Mesenchymal stem cell (in vitro differentiated cells and primary cell): ENCODE measurements at regions not wholly inside any gene's neighbourhood (a gene's known extent, or its start where the extent isn't known, plus 50 kb on each side); places are given as distances from the start of the nearest gene placed in this dataset.

Experiments
- DNase-seq: peaks from one replicate; pipeline ENCODE4 v3.0.0-alpha.2; 2013
- H2AFZ ChIP-seq: one replicate; pipeline ENCODE4 v1.6.1; 2013; ENCODE audit warnings: low read depth, mild to moderate bottlenecking, control low read depth, inconsistent platforms, low read length, moderate library complexity
- H2AK5ac ChIP-seq: 2 replicates; pipeline ENCODE4 v1.6.1; 2013; ENCODE audit warnings: low read length, moderate library complexity, mild to moderate bottlenecking, inconsistent platforms; ENCODE audit not compliant: severe bottlenecking
- H2BK120ac ChIP-seq: one replicate; pipeline ENCODE4 v1.6.1; 2013; ENCODE audit warnings: low read depth, mild to moderate bottlenecking, inconsistent platforms, low read length, moderate library complexity
- H2BK12ac ChIP-seq, 2 experiments: one replicate each; pipeline ENCODE4 v1.6.1; 2013; ENCODE audit warnings: inconsistent platforms in 2 of 2, low read length in 2 of 2, mild to moderate bottlenecking in 2 of 2, moderate library complexity in 2 of 2, control low read depth in 1 of 2
- H2BK15ac ChIP-seq: one replicate; pipeline ENCODE4 v1.6.1; 2013; ENCODE audit warnings: mild to moderate bottlenecking, low read depth, inconsistent platforms; ENCODE audit not compliant: poor library complexity, severe bottlenecking
- H2BK5ac ChIP-seq: 2 replicates; pipeline ENCODE4 v1.6.1; 2013; ENCODE audit warnings: low read depth, mild to moderate bottlenecking, low read length, control low read depth, inconsistent platforms; ENCODE audit not compliant: poor library complexity, severe bottlenecking
- H3K14ac ChIP-seq, 2 experiments: one replicate each; pipeline ENCODE4 v1.6.1; 2013; ENCODE audit warnings: inconsistent platforms in 2 of 2, low read length in 2 of 2, control low read depth in 1 of 2, mild to moderate bottlenecking in 1 of 2, moderate library complexity in 1 of 2
- H3K18ac ChIP-seq, 2 experiments: one replicate each; pipeline ENCODE4 v1.6.1; 2013; ENCODE audit warnings: inconsistent platforms in 2 of 2, low read length in 2 of 2, control low read depth in 1 of 2, low read depth in 1 of 2, mild to moderate bottlenecking in 1 of 2
- H3K23ac ChIP-seq, 2 experiments: one replicate each; pipeline ENCODE4 v1.6.1; 2013; ENCODE audit warnings: inconsistent platforms in 2 of 2, low read length in 2 of 2, mild to moderate bottlenecking in 2 of 2, moderate library complexity in 2 of 2, control low read depth in 1 of 2
- H3K27ac ChIP-seq: 2 replicates; pipeline ENCODE4 v1.5.1; 2013; ENCODE audit warnings: mild to moderate bottlenecking, moderate library complexity, low read length, control low read depth, inconsistent platforms; ENCODE audit not compliant: poor library complexity, severe bottlenecking
- H3K27me3 ChIP-seq, 2 experiments: 2 replicates each; pipeline versions ENCODE4 v1.6.1 to v1.7.0; 2013; ENCODE audit warnings: low read length in 2 of 2, mild to moderate bottlenecking in 2 of 2, moderate library complexity in 2 of 2, control low read depth in 1 of 2, inconsistent platforms in 1 of 2; ENCODE audit not compliant: control insufficient read depth in 1 of 2, insufficient read depth in 1 of 2
- H3K36me3 ChIP-seq, 2 experiments: 2 replicates each; pipeline versions ENCODE4 v1.6.1 to v1.7.0; 2013; ENCODE audit warnings: low read length in 2 of 2, control low read depth in 1 of 2, inconsistent platforms in 1 of 2, low read depth in 1 of 2, mild to moderate bottlenecking in 1 of 2; ENCODE audit not compliant: insufficient read depth in 2 of 2, control insufficient read depth in 1 of 2
- H3K4ac ChIP-seq, 2 experiments: one replicate each; pipeline ENCODE4 v1.6.1; 2013; ENCODE audit warnings: inconsistent platforms in 2 of 2, low read length in 2 of 2, mild to moderate bottlenecking in 2 of 2, moderate library complexity in 2 of 2, control low read depth in 1 of 2, low read depth in 1 of 2
- H3K4me1 ChIP-seq: 2 replicates; pipeline ENCODE4 v1.6.1; 2013; ENCODE audit warnings: low read depth, low read length, control low read depth; ENCODE audit not compliant: control insufficient read depth, insufficient read depth
- H3K4me2 ChIP-seq: 2 replicates; pipeline ENCODE4 v1.6.1; 2013; ENCODE audit warnings: low read length, mild to moderate bottlenecking, inconsistent platforms; ENCODE audit not compliant: poor library complexity, severe bottlenecking
- H3K4me3 ChIP-seq, 2 experiments: 2 replicates each; pipeline versions ENCODE4 v1.5.1 to v1.7.0; 2013; ENCODE audit warnings: low read length in 2 of 2, mild to moderate bottlenecking in 2 of 2, control low read depth in 1 of 2, low read depth in 1 of 2; ENCODE audit not compliant: insufficient read depth in 1 of 2
- H3K79me1 ChIP-seq: replicated peaks from 2 replicates; pipeline ENCODE4 v1.6.1; 2013; ENCODE audit warnings: mild to moderate bottlenecking, control low read depth, low read length, inconsistent platforms; ENCODE audit not compliant: poor library complexity, severe bottlenecking
- H3K9ac ChIP-seq: 2 replicates; pipeline ENCODE4 v1.7.0; 2013; ENCODE audit warnings: mild to moderate bottlenecking, low read length, moderate library complexity
- H3K9me3 ChIP-seq: 2 replicates; pipeline ENCODE4 v1.7.0; 2013; ENCODE audit warnings: mild to moderate bottlenecking, low read length; ENCODE audit not compliant: control insufficient read depth
- H4K8ac ChIP-seq: one replicate; pipeline ENCODE4 v1.6.1; 2013; ENCODE audit warnings: inconsistent platforms, mild to moderate bottlenecking, low read length, moderate library complexity
- H4K91ac ChIP-seq: one replicate; pipeline ENCODE4 v1.6.1; 2013; ENCODE audit warnings: mild to moderate bottlenecking, low read length, inconsistent platforms
- WGBS: methylation state at CpG from one replicate; pipeline ENCODE4 v1.1.7; 2013; ENCODE audit warnings: mixed read lengths; 5-methylcytosine and 5-hydroxymethylcytosine counted together

DNA sequence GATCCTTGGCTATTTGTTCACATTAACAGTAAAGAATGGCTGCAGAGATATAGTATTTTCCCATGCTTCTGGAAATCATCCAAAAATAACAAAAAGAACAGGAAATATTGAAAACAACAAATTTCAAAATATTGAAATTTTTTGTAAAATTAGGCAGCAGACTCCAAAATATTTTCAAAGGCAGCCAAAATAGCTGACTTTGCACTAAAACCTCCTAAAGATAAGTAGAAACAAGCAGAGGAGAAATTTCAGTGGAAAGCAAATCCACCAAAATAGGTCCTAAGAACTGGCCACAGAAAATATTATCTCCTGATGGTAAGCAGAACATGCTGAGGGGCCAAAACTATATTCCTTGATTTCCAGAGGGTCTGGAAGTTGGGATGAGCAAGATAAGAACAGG is 456.3 kb upstream of the DMAC1 start:
- Histone ChIP-seq H3K9ac (no peak overlapping the region), H3K79me1 (no peaks in the 10 kb centered on the region), H4K91ac (no peak overlapping the region), H3K27ac (no peak overlapping the region), H3K14ac (no peak overlapping the region), H3K4me1 (no peaks in the 10 kb centered on the region), H3K36me3 (no peaks in the 10 kb centered on the region), H2BK12ac (no peak overlapping the region), H4K8ac (no peak overlapping the region), H2AFZ (no peak overlapping the region), H3K23ac (no peak overlapping the region), H3K4ac (no peak overlapping the region), H2AK5ac (no peak overlapping the region), H2BK120ac (no peak overlapping the region), H2BK5ac (no peak overlapping the region), H3K4me3 (no peak overlapping the region), H3K18ac (no peak overlapping the region), H3K9me3 (no peaks in the 10 kb centered on the region), H3K4me2 (no peak overlapping the region), H2BK15ac (no peak overlapping the region), H3K27me3 (no peaks in the 10 kb centered on the region)
- no peak for DNase-seq

DNA sequence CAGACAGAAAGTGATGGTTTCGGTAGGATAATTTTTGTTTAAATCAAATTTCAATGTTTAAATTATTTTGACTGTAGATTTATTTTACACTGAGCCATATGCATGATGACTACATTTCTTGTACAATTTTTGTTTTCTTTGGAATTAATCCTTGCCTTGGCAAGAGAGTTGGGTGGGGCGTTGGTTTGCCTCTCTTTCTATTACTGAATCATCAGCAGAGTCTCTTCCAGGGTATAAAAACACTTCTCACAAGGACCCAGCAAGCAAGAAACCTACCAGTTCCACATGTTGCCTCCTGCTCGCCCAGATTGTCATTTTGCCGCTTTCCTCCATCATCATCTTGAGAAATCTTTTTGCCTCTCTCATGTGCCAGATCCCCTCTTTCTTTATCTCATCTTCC is 455.0 kb upstream of the DMAC1 start:
- no peak overlapping the region for H2BK5ac ChIP-seq
- H3K4ac ChIP-seq, result no peak overlapping the region
- no peak overlapping the region for H2AFZ ChIP-seq
- H4K91ac ChIP-seq, result no peak overlapping the region
- no peaks in the 10 kb centered on the region for H3K4me1 ChIP-seq
- no peaks in the 10 kb centered on the region for H3K27me3 ChIP-seq
- no peak overlapping the region for H2BK15ac ChIP-seq
- no peaks in the 10 kb centered on the region for H3K36me3 ChIP-seq
- H3K4me3 ChIP-seq, result no peak overlapping the region
- H3K79me1 ChIP-seq, result no peaks in the 10 kb centered on the region
- H3K9ac ChIP-seq, result no peak overlapping the region
- WGBS, result 81% methylated on average over 4 of the region's 4 CpGs
- H3K4me2 ChIP-seq, result no peak overlapping the region
- no peak overlapping the region for H3K27ac ChIP-seq
- H2BK12ac ChIP-seq, result no peak overlapping the region
- no peak overlapping the region for H3K18ac ChIP-seq
- no peaks in the 10 kb centered on the region for H3K9me3 ChIP-seq
- no peak overlapping the region for H2AK5ac ChIP-seq
- H3K14ac ChIP-seq, result no peak overlapping the region
- no peak overlapping the region for H2BK120ac ChIP-seq
- H3K23ac ChIP-seq, result no peak overlapping the region
- H4K8ac ChIP-seq, result no peak overlapping the region
- no peak for DNase-seq

GRCh38 chr9:8252445-8252844 is 452.9 kb upstream of the DMAC1 start:
- no peak overlapping the region for H2BK15ac ChIP-seq
- H3K36me3 ChIP-seq, result no peaks in the 10 kb centered on the region
- no peak overlapping the region for H2BK120ac ChIP-seq
- no peak overlapping the region for H2BK5ac ChIP-seq
- H3K4me2 ChIP-seq, result no peak overlapping the region
- DNase-seq, result no peak
- no peaks in the 10 kb centered on the region for H3K79me1 ChIP-seq
- H3K27me3 ChIP-seq, result no peaks in the 10 kb centered on the region
- no peak overlapping the region for H2BK12ac ChIP-seq
- H3K4me1 ChIP-seq, result no peaks in the 10 kb centered on the region
- H3K18ac ChIP-seq, result no peak overlapping the region
- WGBS, result 86% methylated on average over 1 of the region's 4 CpGs
- no peak overlapping the region for H3K9ac ChIP-seq
- H3K27ac ChIP-seq, result no peak overlapping the region
- no peak overlapping the region for H3K4me3 ChIP-seq
- no peak overlapping the region for H2AK5ac ChIP-seq
- H2AFZ ChIP-seq, result no peak overlapping the region
- H3K14ac ChIP-seq, result no peak overlapping the region
- no peak overlapping the region for H3K23ac ChIP-seq
- no peak overlapping the region for H3K4ac ChIP-seq
- no peak overlapping the region for H4K91ac ChIP-seq
- H3K9me3 ChIP-seq, result no peaks in the 10 kb centered on the region
- H4K8ac ChIP-seq, result no peak overlapping the region

DNA sequence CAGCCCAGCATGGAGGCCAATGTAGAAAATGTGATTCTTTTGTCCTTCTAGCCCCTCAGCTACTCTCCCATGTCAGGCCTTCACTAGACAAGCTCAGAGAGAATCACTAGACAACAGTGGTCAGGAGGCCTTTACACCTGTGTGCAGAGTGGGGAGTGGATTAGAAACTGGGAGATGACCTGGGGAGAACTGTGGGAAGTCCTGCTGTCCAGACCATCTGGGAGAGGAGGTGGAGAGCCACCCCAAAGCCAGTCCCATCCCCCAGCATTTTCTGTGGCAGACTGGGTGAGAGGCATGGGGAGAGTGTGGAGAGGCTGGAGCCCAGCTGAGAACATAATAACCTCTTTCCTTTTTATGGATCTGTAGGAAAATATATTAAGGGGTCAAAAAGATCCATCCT is 452.0 kb upstream of the DMAC1 start:
- H3K9ac ChIP-seq, result no peak overlapping the region
- H3K27me3 ChIP-seq, result no peaks in the 10 kb centered on the region
- H2BK12ac ChIP-seq, result no peak overlapping the region
- H3K4ac ChIP-seq, result no peak overlapping the region
- no peak overlapping the region for H3K4me3 ChIP-seq
- no peak overlapping the region for H2AFZ ChIP-seq
- no peak overlapping the region for H4K8ac ChIP-seq
- no peaks in the 10 kb centered on the region for H3K4me1 ChIP-seq
- no peaks in the 10 kb centered on the region for H3K36me3 ChIP-seq
- no peaks in the 10 kb centered on the region for H3K9me3 ChIP-seq
- no peak overlapping the region for H2BK120ac ChIP-seq
- DNase-seq, result no peak
- no peak overlapping the region for H3K18ac ChIP-seq
- no peaks in the 10 kb centered on the region for H3K79me1 ChIP-seq
- no peak overlapping the region for H2AK5ac ChIP-seq
- no peak overlapping the region for H4K91ac ChIP-seq
- H3K14ac ChIP-seq, result no peak overlapping the region
- no peak overlapping the region for H3K23ac ChIP-seq
- no peak overlapping the region for H2BK5ac ChIP-seq
- H2BK15ac ChIP-seq, result no peak overlapping the region
- H3K27ac ChIP-seq, result no peak overlapping the region
- no peak overlapping the region for H3K4me2 ChIP-seq
